AG10803 (cell line): ENCODE measurements at regions not wholly inside any gene's neighbourhood (a gene's known extent, or its start where the extent isn't known, plus 50 kb on each side); places are given as distances from the start of the nearest gene placed in this dataset.

ENCODE experiments used
- DNase-seq: peaks from one replicate; pipeline ENCODE4 v3.0.0; 2010; ENCODE audit warnings: low read depth
- H3K4me3 ChIP-seq: 2 replicates; pipeline ENCODE4 v1.5.1; 2011; ENCODE audit warnings: mild to moderate bottlenecking, low read length, control low read depth
- CTCF ChIP-seq: conservative IDR thresholded peaks from 2 replicates; pipeline ENCODE4 v1.5.1; 2011; ENCODE audit warnings: mild to moderate bottlenecking, low read length, control low read depth, inconsistent platforms

GRCh38 chr5:67681703-67682102 lies 485.1 kb upstream of the CD180 start:
- H3K4me3 ChIP-seq, result no peak overlapping the region
- DNase-seq, result no peak
- no peak for TF ChIP-seq CTCF

- DNase-seq, result peak; percentile 84
- no peak overlapping the region for H3K4me3 ChIP-seq
- TF ChIP-seq CTCF, result no peak
Measured at GRCh38 chr5:67680099-67680498, 483.5 kb upstream of the CD180 start.

GRCh38 chr5:67679184-67679841 lies 482.7 kb upstream of the CD180 start:
- DNase-seq, result no peak
- H3K4me3 ChIP-seq, result no peak overlapping the region
- no peak for TF ChIP-seq CTCF

- no peak for DNase-seq
- H3K4me3 ChIP-seq, result no peak overlapping the region
- TF ChIP-seq CTCF, result no peak
Measured at GRCh38 chr5:67678594-67678993, 482.0 kb upstream of the CD180 start.

GRCh38 chr5:67677422-67677970 lies 480.9 kb upstream of the CD180 start:
- H3K4me3 ChIP-seq, result no peak overlapping the region
- no peak for DNase-seq
- TF ChIP-seq CTCF, result no peak

GRCh38 chr5:67676863-67677262 lies 480.3 kb upstream of the CD180 start:
- TF ChIP-seq CTCF, result no peak
- no peak for DNase-seq
- H3K4me3 ChIP-seq, result no peak overlapping the region

- TF ChIP-seq CTCF, result no peak
- no peak for DNase-seq
- H3K4me3 ChIP-seq, result no peak overlapping the region
Measured at GRCh38 chr5:67674159-67674655, 477.6 kb upstream of the CD180 start.
